CD4-positive, alpha-beta T cell treated with Interleukin-12 subunit alpha and Interleukin-12 subunit beta, for 1 hour (primary cell): ENCODE measurements at regions not wholly inside any gene's neighbourhood (a gene's known extent, or its start where the extent isn't known, plus 50 kb on each side); places are given as distances from the start of the nearest gene placed in this dataset.
"Not testable (repeated sequence)": the region's sequence is repeated elsewhere in the genome, so short reads cannot be mapped to it uniquely, and the experiment has no call there.

ENCODE experiments used
- DNase-seq: peaks from one replicate; pipeline ENCODE4 v3.0.0-alpha.2; 2020

DNA sequence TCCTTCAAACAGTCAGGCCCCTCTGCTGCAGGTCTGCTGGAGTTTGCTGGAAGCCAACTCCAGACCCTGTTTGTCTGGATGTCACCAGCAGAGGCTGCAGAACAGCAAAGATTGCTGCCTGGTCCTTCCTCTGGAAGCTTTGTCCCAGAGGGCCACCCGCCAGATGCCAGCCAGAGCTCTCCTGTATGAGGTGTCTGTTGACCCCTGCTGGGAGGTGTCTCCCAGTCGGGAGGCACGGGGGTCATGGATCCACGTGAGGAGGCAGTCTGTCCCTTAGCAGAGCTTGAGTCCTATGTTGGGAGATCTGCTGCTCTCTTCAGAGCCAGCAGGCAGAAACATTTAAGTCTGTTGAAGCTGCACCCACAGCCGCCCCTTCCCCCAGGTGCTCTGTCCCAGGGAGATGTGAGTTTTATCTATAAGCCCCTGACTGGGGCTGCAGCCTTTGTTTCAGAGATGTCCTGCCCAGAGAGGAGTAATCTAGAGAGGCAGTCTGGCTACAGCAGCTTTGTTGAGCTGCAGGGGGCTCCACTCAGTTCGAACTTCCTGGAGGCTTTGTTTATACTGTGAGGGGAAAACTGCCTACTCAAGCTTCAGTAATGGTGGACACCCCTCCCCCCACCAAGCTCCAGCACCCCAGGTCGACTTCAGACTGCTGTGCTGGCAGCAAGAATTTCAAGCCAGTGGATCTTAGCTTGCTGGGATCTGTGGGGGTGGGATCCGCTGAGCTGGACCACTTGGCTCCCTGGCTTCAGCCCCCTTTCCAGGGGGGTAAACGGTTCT lies 72.1 kb downstream of the OGFRL1 start:
- not testable (repeated sequence) for DNase-seq

DNA sequence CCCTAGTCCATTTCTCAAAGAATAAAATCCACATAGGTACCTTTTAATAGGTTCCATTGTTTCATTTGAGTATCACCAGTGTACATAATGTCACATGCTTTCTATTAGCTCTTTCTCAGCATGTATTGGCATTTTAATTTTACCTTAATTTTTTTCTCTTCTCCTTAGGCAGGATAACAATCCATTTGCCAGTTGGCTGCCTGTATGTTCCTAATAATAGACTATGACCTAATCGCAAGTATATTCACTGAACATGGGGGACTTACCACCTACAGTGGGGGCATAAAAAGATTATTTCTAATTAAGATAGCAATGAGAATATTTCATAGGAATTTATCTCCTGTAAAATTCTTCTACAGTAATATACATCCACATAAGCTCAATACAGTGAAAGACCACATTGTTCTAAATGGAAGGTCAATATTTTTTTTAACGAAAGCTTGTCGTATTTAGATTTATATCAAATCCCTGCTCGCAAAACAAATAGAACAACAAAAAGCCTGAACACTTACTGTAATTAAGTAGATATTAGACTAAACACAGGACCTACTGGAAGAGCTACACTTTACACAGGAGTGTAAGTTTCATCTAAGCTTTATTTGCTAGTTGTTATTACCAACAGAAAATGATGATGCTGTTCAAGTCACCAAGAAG lies 76.4 kb downstream of the OGFRL1 start:
- DNase-seq, result no peak

DNA sequence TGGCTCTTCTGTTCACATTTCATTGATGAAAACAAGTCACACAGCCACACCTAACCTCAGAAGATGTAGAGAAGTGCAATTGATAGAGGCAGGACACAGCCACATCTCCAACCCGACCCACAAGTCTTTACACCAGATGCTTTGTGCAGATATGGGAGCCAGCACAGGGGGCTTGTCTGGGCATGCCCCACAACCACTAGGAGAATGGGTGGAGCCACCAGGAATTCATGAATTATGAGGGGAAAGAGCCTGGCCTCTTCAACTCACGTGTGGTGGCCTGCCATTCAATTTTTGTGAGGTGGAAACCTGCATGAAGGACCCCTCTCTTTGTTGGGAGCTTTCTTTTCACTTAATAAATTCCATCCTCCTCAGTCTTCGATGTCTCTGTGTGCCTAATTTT lies 79.1 kb downstream of the OGFRL1 start:
- no peak for DNase-seq

DNA sequence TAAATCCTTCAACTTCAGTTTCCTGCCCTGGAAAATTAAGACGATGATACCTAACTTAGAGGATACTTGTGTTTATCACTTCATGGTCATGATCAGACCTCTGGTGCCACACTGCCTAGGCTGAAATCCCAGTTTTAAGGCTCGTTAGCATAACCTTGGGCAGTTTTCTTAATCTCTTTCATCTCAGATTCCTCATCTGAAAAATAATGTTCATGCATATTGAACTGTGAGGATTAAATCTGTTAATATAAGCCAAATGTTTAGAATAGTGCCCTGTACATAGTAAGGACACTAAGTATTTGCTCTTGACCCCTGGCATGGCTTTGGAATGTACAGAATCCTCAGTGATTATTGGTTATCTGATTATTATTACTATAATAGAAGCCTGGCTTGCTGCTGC lies 79.7 kb downstream of the OGFRL1 start:
- DNase-seq, result no peak

DNA sequence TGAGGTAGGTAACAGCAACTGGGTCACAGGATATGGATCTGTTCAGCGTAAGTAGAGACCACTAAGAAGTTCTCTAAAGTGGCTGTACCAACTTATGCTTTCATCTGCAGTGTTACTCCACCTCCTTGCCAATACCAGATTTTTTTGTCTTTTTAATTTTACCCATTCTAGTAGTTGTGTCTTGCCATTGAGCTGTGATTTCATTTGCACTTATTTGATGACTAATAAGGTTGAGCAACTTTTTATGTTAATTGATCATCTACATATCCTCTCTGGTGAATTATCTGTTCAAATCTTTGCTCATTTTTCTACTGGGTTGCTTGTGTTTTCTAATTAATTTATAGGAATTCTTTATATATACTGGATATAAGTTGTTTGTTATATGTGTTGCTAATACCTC lies 82.9 kb downstream of the OGFRL1 start:
- DNase-seq, result no peak

DNA sequence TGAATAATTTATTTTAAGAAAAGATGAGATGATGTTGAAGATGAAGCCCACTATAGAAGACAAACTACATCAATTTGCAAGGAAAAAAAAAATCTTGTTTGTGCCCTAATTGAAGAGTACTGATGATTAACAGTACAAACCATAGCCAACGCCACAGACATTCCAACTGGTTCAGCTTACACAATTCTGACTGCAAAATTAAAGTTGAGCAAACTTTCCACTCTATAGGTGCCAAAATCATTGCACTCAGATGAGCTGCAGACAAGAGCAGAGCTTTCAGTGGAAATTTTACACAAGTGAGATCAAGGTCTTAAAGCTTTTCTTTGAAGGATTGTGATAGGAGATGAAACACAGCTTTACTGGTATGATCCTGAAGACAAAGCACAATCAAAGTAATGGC lies 85.3 kb downstream of the OGFRL1 start:
- DNase-seq, result no peak

DNA sequence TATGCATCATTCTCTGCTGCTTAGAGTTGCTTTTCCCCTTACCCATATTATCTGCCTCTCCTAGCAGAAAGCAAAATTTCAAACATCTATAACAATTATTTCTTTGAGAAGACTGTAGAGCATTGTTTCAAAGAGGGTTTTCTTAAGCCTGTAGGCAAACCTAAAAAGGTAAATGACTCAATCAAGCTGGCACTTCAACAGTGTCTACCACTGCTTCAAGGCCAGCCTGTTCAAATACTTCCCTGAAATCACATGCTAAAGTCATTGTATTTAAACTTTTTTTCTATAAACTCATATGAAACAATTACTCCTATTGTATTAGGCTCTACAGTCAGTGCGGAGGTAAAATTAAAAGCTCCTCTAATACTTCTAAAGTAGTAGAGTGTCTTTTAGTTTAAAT lies 87.1 kb downstream of the OGFRL1 start:
- no peak for DNase-seq

DNA sequence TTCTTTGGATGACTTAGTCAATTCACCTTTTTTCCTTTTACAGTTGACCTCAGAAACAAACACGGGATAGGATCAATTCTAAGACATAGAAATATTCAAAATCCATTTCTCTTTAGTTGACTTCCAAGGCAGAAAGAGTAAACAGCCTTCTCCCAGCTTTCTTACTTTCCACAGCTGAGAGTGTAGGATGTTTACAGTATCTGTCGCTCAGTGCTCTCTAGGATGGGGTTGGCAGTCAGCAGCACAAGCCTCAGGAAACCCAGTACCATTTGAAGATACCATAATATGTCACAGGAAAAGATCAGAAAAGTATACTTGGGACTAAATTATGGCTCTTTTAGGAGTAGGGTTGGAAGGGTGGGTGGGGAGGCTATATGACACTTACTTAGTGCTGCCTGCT lies 88.2 kb downstream of the OGFRL1 start:
- DNase-seq, result no peak

DNA sequence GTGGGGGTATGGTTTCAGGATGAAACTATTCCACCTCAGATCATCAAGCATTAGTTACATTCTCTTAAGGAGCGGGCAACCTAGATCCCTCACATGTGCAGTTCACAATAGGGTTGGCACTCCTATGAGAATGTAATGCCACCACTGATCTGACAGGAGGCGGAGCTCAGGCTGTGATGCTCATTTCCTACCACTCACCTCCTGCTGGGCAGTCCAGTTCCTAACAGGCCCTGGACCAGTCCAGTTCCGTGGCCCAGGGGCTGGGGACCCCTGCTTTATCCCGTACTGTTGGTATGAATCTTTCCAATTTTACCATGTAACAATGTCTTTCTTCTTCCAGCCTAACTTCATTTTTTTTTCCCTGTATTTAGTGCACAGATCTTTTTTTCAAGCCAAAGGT lies 94.9 kb downstream of the OGFRL1 start:
- DNase-seq, result no peak

DNA sequence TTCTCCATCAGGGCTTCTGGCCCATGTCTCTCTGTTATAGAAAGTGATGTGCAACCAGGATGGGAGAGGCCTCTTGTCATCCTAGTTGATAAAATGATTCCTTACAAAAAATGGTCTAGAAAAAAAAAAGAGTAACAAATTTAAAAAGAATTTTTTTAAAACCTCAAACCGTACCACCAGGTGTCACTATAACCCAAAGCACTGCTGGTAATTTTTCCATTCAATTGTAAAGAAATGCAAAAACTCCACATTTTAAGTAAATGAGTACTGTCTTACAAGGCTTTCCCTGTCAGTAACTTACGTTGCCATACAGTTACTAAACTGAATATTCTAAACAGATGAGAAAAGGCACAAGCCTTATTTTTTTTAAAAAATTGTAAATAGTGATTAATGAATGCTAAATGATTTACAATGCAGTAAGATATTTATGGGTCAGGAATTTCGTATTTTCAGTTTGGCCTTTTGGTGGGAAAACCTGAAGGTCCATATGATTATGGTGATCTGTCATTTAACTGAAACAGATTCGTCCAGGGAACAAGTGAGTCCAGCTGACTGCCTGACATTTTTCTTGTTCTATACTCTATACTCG lies 95.4 kb downstream of the OGFRL1 start:
- no peak for DNase-seq

DNA sequence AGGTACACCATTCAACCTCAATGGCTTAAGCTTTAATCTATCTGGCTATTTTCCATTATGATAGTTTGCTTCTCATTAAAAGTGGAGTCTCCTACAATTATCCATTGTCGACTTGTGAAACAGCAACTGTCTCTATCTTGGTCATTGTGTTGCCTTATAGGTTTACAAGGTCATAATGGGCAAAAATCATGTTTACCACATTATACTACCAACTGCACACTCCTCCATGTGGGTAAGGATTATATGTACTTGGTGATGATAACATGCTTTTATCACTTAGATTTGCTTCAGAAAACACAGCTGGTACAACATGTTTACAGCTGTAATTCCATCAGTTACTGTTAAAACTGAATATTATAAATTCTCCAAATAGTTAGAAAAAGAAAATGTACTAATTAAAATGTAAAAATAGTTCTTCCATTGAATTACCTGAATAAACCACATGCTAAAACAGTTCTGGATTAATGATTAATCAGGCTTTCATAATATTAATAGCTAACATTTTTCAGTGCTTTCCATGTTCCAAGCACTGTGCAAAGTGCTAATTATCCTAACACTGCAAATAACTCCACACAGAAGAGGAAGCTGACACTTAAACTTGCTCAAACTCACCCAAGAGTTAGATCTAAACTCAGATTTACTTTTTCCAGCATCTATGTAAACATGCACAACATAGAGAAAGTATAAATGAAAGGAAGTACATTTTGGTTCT lies 96.7 kb downstream of the OGFRL1 start:
- DNase-seq, result no peak

DNA sequence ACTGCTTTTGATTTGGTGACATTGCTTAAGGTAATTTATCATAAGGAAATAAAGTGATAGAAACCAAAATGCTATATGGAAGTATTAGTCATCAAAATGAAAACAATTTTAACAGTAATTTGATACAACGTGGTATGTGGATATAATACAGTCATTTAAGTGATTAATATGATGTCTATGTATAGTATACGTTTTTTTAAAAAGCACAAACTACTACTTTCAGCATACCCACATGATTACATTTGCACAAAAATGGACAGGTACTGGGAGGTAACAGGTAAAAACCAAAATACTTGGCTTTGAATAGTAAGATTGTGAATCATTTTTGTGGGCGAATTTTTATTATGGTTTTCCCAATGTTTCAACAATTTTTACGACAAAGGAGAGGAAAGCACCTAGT lies 97.6 kb downstream of the OGFRL1 start:
- DNase-seq, result no peak

DNA sequence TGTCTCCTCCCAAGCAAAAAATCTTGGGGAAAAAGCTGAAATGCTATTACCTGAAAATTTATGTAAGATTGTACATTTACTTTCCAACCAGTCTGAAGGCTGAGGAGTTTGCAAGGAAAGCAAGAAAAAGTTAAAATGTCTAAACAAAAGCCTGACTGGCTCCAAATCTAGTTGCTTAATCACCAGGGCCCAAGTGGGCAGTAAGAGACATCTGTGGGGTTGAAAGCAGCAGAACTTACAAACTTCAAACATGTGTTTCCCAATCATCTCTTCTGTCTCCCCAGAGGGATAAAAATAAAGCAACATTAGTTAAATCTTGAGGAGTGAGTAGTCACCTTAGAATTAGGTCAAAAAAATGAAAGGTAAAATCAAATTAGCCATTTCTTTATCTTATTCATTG lies 98.6 kb downstream of the OGFRL1 start:
- DNase-seq, result no peak

DNA sequence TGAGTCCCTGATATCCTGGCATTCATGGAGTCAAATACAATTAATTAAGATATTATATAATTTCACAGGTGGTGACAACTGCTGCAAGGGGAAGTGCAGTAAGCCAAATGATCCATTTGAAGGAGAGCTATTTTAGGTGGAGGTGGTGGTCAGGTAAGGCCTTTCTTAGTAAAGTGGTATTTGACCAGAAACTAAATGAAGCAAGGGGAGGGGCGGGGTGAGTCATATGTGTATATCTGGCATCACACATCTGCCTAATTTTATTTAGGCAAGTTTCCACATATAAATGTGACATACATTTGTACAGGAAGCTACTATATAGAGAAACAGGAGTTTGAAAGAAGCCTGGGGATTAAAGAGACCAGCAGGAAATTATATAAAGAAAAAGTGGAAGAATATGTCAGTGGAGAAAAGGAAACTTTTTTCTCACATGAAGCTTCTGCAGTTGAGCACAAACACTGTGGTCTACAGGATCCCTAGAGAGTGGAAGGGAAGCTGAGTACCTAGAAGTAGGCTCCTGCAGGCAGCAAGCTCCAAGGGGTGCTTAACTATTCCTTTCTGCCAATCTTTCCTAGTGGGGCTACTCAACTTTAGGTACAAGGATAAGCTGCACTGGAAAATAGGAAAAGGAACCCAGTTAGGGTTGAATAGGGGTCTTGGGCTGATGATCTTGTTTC lies 99.6 kb downstream of the OGFRL1 start:
- no peak for DNase-seq

DNA sequence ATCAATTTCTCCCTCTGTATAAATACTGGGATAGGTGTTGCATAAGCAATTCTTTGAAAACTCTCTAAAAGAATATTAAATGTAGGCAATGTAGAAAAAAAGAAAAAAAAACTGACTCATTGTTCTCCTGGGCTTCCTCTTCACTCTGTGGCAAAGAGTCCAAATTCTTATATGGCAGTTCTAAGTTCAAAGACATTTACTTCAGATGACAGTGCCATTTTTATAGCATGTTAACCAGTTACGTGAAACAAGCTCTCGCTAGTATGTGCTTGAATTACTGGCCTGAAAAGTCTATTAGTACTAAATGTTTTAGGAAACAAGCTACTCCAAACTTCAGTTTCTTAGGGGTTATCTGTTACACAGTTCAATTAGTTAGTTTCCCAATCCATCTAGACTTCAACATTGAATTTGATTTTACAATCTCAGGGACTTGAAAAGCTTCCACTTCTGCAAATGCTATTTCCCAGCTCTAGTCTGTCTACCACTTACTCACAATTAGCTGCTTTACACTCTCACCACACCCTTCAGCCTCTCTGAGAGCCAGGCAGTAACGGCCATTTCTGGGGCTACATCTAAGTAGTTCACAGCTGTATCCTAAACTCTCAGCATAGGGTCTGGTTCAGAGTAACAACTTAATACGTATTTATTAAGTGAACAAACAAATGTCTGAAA lies 100.4 kb downstream of the OGFRL1 start:
- DNase-seq, result no peak

DNA sequence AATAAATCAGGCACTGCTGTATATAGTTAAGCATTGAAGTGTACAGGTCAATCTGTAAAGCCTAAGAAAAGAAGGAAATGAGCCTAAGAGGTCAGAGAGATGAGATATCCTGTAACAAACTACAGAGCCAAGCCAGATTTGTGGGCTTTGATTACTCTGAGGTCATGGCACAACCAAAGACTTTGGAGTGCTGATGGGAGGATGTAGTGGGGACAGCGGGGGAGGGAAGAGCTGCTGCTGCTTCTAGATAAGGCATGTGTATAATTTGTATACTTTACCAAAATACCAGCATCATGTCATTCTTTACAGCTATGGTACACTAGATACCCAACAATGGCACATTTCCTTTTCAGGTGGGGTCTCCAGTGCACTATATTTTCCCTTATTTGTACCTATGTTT lies 102.5 kb downstream of the OGFRL1 start:
- no peak for DNase-seq

DNA sequence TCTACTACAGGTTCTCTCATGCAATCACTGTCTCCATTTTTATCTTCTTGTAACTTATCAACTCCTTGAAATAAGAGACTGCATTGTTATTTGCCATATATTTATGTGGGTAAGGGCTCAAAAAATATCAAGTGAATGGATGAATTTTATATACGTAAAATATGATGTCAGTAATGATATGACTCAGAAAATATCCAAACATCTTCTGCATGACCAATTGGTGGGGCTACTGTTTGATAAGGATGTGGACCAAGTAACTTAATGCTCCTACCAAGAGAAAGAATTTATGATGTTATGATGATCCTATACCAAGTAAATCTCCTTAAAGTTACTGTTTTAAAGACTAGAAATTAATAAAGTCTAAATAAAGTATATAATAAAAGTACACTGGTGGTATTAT lies 103.7 kb downstream of the OGFRL1 start:
- DNase-seq, result no peak

DNA sequence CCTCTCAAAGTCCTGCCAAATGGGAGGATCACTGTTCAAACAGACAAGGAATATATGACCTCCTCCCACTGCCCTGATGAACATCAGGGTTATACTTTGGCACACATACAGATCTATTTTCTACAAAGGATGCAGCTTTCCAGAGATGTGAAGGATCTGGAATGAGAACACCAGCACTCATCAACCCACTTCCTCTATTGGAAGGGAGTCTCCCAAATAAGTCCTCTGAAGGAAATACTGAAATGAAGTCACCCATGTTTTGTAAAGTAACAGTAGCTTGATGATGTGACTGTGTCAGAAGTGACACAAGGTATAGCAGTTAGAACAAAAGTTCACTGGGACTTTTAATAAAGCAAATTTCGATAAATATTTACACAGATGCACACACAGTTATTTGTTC lies 104.9 kb downstream of the OGFRL1 start:
- no peak for DNase-seq

DNA sequence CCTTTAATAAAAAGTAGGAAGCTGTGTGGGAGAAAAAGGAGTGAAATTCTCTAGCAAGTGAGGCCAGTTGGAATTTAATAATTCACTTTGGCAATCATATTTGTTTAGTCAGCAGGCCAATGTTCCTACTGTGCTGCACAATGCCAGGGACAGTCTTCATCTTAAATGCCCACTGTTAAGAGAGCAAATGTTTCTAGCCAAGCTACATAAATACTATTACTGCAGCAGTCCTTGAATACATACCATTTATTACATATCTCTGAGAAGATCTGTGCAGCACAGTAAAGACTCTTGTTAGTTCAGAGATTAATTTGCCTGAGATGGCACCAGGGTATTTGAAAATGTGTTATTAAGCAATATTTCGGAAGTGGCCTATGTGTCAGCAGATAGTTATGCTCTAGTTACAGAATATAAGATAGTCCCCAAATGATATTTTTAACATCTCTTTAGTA lies 105.4 kb downstream of the OGFRL1 start:
- DNase-seq, result no peak

DNA sequence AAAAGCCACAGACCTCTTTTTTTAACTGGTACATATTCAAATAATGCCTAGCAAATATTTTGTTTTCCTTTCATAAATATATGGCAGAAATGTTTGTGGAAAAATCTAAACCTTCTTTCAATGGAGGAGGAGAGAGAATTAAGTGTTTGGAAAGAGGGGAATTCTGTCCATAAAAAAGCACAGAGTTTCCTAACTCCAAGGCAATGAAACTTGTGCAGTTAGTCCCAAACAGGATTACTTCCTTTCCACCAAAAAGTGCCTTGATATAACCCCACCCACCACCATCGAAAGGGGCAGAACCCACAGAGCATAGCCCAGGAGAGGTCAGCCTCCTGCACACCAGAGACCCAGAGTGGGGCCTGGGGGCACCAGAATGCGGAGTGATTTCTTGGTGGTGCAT lies 106.3 kb downstream of the OGFRL1 start:
- DNase-seq, result no peak

DNA sequence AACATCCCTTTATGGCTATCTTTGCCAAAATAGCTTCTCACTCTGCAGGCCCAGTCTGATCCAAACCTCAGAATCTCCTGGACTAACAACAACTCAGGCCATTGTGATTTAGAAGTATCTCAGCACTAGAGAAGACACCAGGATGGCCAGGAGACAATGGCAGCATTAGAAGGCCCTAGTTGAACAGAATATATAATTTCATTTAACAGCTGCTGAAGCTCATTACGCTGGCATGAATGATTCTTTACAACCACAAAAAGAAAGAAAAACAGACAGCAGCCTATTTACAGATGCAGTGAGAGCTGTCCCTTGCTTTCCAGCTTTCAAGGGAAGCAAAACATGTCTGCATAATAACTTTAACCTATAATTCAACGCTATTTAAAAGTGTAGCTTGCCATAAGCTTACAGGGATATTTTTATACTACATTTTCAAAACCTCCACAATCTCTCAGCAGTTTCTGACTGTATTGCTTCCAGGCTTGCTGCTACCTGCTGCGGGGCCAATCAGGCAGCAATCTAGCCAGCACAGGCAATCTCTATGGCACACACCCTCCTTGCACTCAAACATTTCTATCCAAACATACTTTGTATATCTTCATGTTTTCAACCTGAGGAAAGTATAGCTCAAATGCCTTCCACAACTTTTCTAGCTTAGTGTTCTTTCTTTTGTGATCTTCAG lies 107.3 kb downstream of the OGFRL1 start:
- DNase-seq, result no peak

DNA sequence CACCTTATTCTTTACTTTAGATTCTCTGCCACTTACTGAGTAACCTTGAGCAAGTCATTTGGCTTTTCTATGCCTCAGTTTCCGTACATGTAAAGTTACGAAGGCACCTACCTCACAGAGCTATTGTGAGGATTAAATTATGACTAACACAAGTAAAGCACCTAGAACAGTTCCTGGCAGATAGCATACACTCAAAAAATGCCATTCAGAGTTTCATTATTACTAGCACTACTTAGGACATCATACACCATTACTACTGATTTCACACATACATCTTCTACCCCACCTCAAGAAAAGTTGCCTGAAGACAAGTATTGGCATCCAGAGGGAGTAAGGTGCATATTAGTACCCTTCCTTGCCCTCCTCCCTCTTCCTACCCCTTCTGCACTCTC lies 107.8 kb downstream of the OGFRL1 start:
- no peak for DNase-seq
